ENCODE measurements at regions not wholly inside any gene's neighbourhood (a gene's known extent, or its start where the extent isn't known, plus 50 kb on each side); places are given as distances from the start of the nearest gene placed in this dataset.

DNA sequence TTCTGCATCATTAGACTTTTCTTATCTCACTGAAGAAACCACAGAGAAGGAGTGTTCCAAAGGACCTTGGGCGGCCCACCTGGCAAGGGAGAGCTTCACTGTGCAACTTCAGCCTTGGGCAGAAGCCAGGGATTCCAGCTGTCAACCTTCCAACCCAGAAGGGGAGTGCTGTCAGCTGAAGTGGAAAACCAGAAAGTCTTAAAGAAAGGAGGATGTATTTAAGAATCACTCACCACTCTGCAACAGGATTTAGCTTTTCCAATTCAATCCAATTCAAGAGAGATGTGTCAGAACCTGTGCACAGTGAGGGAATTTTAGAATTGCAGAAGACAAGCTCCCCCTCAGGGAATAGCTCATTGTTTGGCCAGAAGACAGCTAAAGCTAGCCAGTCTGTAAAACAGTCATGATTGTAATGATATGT is 553.7 kb downstream of the CD83 start:
- DNase-seq: peak; percentile 78 to 90 (median 87)
- no peak overlapping the region for H3K27ac ChIP-seq
- no peaks in the 10 kb centered on the region for H3K36me3 ChIP-seq
- peaks cover 11% of the 10 kb centered on the region for H3K4me1 ChIP-seq (ENCODE audit: insufficient read depth)
- H3K4me3 ChIP-seq: no peak overlapping the region
- TF ChIP-seq, protein P1, sequence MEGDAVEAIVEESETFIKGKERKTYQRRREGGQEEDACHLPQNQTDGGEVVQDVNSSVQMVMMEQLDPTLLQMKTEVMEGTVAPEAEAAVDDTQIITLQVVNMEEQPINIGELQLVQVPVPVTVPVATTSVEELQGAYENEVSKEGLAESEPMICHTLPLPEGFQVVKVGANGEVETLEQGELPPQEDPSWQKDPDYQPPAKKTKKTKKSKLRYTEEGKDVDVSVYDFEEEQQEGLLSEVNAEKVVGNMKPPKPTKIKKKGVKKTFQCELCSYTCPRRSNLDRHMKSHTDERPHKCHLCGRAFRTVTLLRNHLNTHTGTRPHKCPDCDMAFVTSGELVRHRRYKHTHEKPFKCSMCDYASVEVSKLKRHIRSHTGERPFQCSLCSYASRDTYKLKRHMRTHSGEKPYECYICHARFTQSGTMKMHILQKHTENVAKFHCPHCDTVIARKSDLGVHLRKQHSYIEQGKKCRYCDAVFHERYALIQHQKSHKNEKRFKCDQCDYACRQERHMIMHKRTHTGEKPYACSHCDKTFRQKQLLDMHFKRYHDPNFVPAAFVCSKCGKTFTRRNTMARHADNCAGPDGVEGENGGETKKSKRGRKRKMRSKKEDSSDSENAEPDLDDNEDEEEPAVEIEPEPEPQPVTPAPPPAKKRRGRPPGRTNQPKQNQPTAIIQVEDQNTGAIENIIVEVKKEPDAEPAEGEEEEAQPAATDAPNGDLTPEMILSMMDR (IDR thresholded peaks at IDR 0.05): no peak
- TF ChIP-seq EP300 (IDR thresholded peaks at IDR 0.05) (no peak), POLR2A (IDR thresholded peaks at IDR 0.05) (no peak)
- 5 to 10% (median 8%) methylated on average over 1 of the region's 1 CpG for WGBS, 3 donors
- H3K27me3 ChIP-seq: no peaks in the 10 kb centered on the region
- H3K9me3 ChIP-seq: no peaks in the 10 kb centered on the region
- intact Hi-C loops (cut with DNase I): no loop called here

DNA sequence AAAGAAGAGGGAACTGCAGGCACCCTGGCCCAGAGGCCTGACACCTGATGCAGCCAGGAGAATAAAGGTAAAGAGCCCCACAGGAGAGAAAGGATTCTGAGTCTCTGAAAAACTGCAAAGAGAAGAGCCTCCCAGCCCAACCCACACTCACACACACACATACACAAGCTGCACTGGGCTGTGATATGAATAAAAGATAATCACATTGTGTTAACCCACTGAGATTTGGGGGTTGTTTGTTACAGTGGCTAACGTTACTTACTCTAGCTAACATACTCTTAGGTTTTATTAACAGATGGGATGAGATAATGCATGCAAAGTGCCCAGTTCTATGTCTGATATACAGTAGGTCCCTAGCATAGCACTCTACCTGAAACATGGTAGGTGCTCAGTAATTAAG is 554.4 kb downstream of the CD83 start:
- no peak for DNase-seq
- WGBS, 3 donors: 84 to 96% (median 91%) methylated on average over 1 of the region's 1 CpG
- Histone ChIP-seq H3K9me3 (no peaks in the 10 kb centered on the region), H3K27ac (no peak overlapping the region), H3K36me3 (no peaks in the 10 kb centered on the region), H3K27me3 (no peaks in the 10 kb centered on the region), H3K4me1 (ENCODE audit: insufficient read depth) (peaks cover 11% of the 10 kb centered on the region), H3K4me3 (no peak overlapping the region)
- TF ChIP-seq, protein P1 (IDR thresholded peaks at IDR 0.05): no peak
- TF ChIP-seq POLR2A (IDR thresholded peaks at IDR 0.05) (no peak), EP300 (IDR thresholded peaks at IDR 0.05) (no peak)
- intact Hi-C loops (cut with DNase I): no loop called here

DNA sequence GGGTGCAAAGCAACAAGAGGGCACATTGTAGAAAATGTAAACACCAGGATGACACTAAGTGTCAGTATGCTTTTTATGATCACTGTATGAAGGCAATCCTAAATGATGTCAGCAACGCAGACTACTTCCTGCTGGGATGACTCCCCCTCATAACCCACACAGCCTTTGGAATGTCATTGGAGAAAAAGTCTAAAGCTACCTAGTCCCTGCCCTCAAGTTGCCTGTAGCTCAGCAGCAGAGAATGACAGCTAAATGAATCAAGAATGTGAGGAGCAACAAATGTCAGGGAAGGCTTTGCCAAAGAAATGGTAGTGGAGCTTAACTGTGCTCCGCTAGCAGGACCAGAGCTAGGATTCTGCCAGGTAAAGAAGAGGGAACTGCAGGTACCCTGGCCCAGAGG is 555.6 kb downstream of the CD83 start:
- H3K36me3 ChIP-seq: no peaks in the 10 kb centered on the region
- H3K4me1 ChIP-seq (ENCODE audit: insufficient read depth): peaks cover 11% of the 10 kb centered on the region
- no peak overlapping the region for H3K27ac ChIP-seq
- intact Hi-C loops (cut with DNase I): no loop called here
- H3K9me3 ChIP-seq: no peaks in the 10 kb centered on the region
- DNase-seq: no peak
- WGBS, 3 donors: 76 to 84% (median 80%) methylated on average over 2 of the region's 2 CpGs
- no peak overlapping the region for H3K4me3 ChIP-seq
- no peaks in the 10 kb centered on the region for H3K27me3 ChIP-seq
- TF ChIP-seq, protein P1 (IDR thresholded peaks at IDR 0.05): no peak
- no peak for TF ChIP-seq POLR2A (IDR thresholded peaks at IDR 0.05)
- TF ChIP-seq EP300 (IDR thresholded peaks at IDR 0.05): no peak

DNA sequence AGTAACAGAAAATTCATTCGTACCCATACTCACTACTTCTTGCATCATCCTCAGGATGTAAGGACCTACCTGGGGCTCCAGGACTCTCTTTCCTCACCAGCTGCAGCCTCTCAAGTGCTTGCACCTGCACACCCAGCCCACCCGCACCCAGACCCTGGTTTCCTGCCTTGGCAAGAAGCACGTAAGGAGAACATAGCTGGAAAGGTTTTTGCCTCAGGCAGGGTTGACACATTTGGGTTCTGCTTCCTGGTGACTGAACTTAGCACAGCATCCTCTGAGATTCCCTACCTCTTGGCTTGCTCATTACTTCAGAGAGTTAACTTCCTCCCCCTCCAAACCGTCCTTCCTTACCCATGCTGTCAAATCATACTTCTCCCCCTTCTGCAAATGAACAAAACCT is 556.9 kb downstream of the CD83 start:
- Histone ChIP-seq H3K4me3 (no peak overlapping the region), H3K9me3 (no peaks in the 10 kb centered on the region), H3K36me3 (no peaks in the 10 kb centered on the region), H3K27ac (no peak overlapping the region), H3K4me1 (ENCODE audit: insufficient read depth) (peaks cover 11% of the 10 kb centered on the region), H3K27me3 (no peaks in the 10 kb centered on the region)
- TF ChIP-seq POLR2A (IDR thresholded peaks at IDR 0.05) (no peak), EP300 (IDR thresholded peaks at IDR 0.05) (no peak)
- TF ChIP-seq, protein P1 (IDR thresholded peaks at IDR 0.05): no peak
- DNase-seq: no peak
- intact Hi-C loops (cut with DNase I): no loop called here
- 94 to 96% (median 95%) methylated on average over 4 of the region's 4 CpGs for WGBS, 3 donors
